Esophagus muscularis mucosa (tissue), 4 donors: ENCODE measurements at regions not wholly inside any gene's neighbourhood (a gene's known extent, or its start where the extent isn't known, plus 50 kb on each side); places are given as distances from the start of the nearest gene placed in this dataset.

Experiments
- DNase-seq: peaks from one replicate; pipeline ENCODE4 v3.0.0-alpha.2; 2017; ENCODE audit errors: extremely low spot score
- H3K27ac ChIP-seq, 4 donors: fragments of 200-600 bp; sonication (generic); replicated peaks in 1 of 4; 1 replicate in 3 of 4; 2 replicates in 1 of 4; pipeline ENCODE4 v1.5.1; 2016 to 2019; ENCODE audit warnings: mild to moderate bottlenecking in 1 of 4
- H3K27me3 ChIP-seq, 4 donors: fragments of 200-600 bp; sonication (generic); one replicate each; pipeline versions ENCODE4 v1.5.1 to v1.6.0; 2016 to 2019
- H3K36me3 ChIP-seq, 4 donors: fragments of 200-600 bp; sonication (generic); one replicate each; pipeline ENCODE4 v1.5.1; 2016 to 2019
- H3K4me1 ChIP-seq, 4 donors: fragments of 200-600 bp; sonication (generic); one replicate each; pipeline ENCODE4 v1.5.1; 2016 to 2019
- H3K4me3 ChIP-seq, 4 donors: fragments of 200-600 bp; sonication (generic); 1 replicate in 2 of 4; 2 replicates in 2 of 4; pipeline ENCODE4 v1.5.1; 2016 to 2019; ENCODE audit warnings: mild to moderate bottlenecking in 4 of 4, moderate library complexity in 1 of 4
- H3K9me3 ChIP-seq, 4 donors: fragments of 200-600 bp; sonication (generic); 1 replicate in 3 of 4; 2 replicates in 1 of 4; pipeline ENCODE4 v1.5.1; 2016 to 2019
- EP300 ChIP-seq: sonication (generic); formaldehyde crosslinking; IDR thresholded peaks from one replicate; pipeline ENCODE4 v1.6.1; 2017; ENCODE audit warnings: antibody characterized with exemption
- POLR2A ChIP-seq: fragments of 450-650 bp; IDR thresholded peaks from one replicate; pipeline ENCODE4 v1.6.1; 2017; ENCODE audit warnings: antibody characterized with exemption, moderate library complexity, mild to moderate bottlenecking, low read depth
- POLR2AphosphoS5 ChIP-seq, 2 donors: sonication (generic); formaldehyde crosslinking; IDR thresholded peaks; one replicate each; pipeline ENCODE4 v1.6.1; 2017; ENCODE audit warnings: antibody characterized with exemption in 2 of 2
- WGBS: methylation state at CpG from one replicate; pipeline ENCODE4 v1.1.5; 2018; 5-methylcytosine and 5-hydroxymethylcytosine counted together
- intact Hi-C: fragments of 100-400 bp; cut with DNase I; formaldehyde crosslinking; loops from one replicate; pipeline ENCODE4 v1.15.1; 2023
- TF ChIP-seq, protein P1 (sequence below), 3 experiments: fragments of 200-600 bp in 2 of 3; fragments of 450-650 bp in 1 of 3; sonication (generic) in 2 of 3; IDR thresholded peaks; one replicate each; pipeline ENCODE4 v1.5.1; 2017 to 2019; ENCODE audit warnings: antibody characterized with exemption in 3 of 3, mild to moderate bottlenecking in 2 of 3, moderate library complexity in 1 of 3

DNA sequence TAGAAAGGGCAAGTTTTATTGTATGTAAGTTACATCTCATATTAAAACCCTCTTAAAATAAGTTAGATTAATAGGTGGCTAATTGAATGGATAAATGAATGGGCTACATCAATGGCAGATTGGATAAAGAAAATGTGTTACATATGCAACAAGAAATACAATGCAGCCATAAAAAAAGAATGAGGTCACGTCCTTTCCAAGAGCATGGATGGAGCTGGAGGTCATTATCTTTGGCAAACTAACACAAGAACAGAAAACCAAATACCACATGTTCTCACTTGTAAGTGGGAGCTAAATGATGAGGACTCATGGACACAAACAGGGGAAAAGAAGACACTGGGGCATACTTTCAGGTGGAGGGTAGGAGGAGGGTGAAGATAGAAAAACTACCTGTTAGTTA lies 182.2 kb upstream of the GNAI1 start:
- Histone ChIP-seq H3K4me3 (no peak overlapping the region), H3K27me3 (no peaks in the 10 kb centered on the region), H3K9me3 (no peaks in the 10 kb centered on the region), H3K4me1 (no peaks in the 10 kb centered on the region), H3K27ac (no peak overlapping the region), H3K36me3 (no peaks in the 10 kb centered on the region)
- intact Hi-C loops = no loop called here
- 90% methylated on average over 1 of the region's 1 CpG for WGBS
- TF ChIP-seq EP300 (no peak), POLR2A (no peak), POLR2AphosphoS5 (IDR thresholded peaks at IDR 0.05) (no peak)
- TF ChIP-seq, protein P1, sequence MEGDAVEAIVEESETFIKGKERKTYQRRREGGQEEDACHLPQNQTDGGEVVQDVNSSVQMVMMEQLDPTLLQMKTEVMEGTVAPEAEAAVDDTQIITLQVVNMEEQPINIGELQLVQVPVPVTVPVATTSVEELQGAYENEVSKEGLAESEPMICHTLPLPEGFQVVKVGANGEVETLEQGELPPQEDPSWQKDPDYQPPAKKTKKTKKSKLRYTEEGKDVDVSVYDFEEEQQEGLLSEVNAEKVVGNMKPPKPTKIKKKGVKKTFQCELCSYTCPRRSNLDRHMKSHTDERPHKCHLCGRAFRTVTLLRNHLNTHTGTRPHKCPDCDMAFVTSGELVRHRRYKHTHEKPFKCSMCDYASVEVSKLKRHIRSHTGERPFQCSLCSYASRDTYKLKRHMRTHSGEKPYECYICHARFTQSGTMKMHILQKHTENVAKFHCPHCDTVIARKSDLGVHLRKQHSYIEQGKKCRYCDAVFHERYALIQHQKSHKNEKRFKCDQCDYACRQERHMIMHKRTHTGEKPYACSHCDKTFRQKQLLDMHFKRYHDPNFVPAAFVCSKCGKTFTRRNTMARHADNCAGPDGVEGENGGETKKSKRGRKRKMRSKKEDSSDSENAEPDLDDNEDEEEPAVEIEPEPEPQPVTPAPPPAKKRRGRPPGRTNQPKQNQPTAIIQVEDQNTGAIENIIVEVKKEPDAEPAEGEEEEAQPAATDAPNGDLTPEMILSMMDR (IDR thresholded peaks at IDR 0.05) = no peak
- no peak for DNase-seq

DNA sequence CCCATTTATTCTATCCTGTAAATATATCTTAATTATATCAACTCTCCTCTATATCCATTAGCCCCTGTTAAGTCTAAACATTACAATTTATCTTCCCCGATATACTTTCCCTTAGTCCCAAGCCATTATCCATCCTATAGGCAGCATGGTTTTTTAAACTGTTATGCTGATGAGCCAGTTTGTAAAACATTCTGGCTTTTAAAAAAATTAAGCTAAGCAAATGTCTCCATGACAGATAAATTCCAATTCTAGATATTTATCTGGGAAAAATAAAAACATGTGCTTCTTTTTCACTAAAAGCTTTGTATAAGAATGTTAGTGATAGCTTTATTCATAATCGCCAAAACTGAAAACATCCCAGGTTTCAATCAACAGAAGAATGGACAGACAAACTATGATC lies 183.2 kb upstream of the GNAI1 start:
- 96% methylated on average over 2 of the region's 2 CpGs for WGBS
- TF ChIP-seq EP300 (no peak), POLR2AphosphoS5 (IDR thresholded peaks at IDR 0.05) (no peak), POLR2A (no peak)
- TF ChIP-seq, protein P1 (IDR thresholded peaks at IDR 0.05) = no peak
- H3K27ac ChIP-seq = no peak overlapping the region
- peaks cover 0 to 8% (median 0%) of the 10 kb centered on the region in 4 donors for H3K9me3 ChIP-seq
- no peaks in the 10 kb centered on the region for H3K36me3 ChIP-seq
- no peaks in the 10 kb centered on the region for H3K4me1 ChIP-seq
- intact Hi-C loops = no loop called here
- no peak for DNase-seq
- H3K4me3 ChIP-seq = no peak overlapping the region
- no peaks in the 10 kb centered on the region for H3K27me3 ChIP-seq

DNA sequence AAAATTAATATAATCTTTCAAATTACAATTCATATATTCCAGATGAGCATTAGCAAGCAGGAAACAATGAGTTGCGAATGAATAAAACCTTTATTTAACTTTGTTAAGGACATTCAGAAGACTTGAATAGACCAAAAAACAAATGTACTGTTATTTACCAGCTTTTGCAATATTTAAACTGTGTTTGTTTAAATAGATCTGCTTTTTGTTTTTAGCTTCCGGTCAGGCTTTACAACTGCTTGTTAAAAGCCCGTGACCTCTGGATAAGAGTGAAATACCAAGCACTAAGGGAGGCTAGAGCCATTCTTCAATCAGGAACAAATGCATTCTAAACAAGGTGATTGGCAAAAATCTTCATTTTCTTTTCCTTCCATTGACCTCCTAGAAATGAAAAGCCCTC lies 184.9 kb upstream of the GNAI1 start:
- Histone ChIP-seq H3K4me1 (no peaks in the 10 kb centered on the region), H3K27me3 (no peaks in the 10 kb centered on the region), H3K9me3 (peaks cover 0 to 11% (median 0%) of the 10 kb centered on the region in 4 donors), H3K36me3 (no peaks in the 10 kb centered on the region), H3K4me3 (no peak overlapping the region), H3K27ac (no peak overlapping the region)
- 87% methylated on average over 3 of the region's 3 CpGs for WGBS
- no peak for TF ChIP-seq POLR2AphosphoS5 (IDR thresholded peaks at IDR 0.05)
- TF ChIP-seq EP300 = no peak
- TF ChIP-seq, protein P1 (IDR thresholded peaks at IDR 0.05) = no peak
- intact Hi-C loops = no loop called here
- DNase-seq = no peak

DNA sequence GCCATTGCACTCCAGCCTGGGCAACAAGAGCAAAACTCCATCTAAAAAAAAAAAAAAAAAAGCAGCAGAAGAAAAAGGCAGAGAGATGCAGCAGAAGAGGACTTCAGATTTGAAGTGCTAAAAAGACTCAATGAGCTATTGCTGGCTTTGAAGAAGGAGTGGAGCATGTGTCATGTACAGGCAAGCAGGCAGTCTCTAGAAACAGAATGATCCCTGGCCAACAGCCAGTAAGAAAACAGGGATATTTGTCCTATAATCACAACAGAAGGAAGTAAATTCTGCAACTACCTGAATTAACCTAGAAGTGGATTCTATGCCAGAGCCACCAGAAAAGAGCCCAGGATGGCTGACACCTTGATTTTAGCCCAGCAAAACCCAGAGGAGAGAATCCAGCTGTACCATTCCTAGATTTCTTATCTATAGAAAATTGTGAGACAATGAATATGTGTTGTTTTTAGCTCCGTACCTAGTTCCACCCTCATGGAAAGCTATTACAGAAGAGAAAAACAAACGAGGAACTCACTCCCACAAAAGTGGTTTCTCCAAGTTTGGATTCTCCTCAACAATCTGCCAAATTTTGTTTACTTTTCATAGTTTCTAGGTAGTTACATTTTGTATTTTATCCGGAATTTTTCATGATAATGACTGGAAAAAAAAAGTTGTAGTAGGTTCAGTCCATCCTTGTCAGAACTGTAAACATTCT lies 198.2 kb upstream of the GNAI1 start:
- Histone ChIP-seq H3K4me1 (no peaks in the 10 kb centered on the region), H3K4me3 (no peak overlapping the region), H3K36me3 (no peaks in the 10 kb centered on the region), H3K27ac (no peak overlapping the region), H3K27me3 (no peaks in the 10 kb centered on the region), H3K9me3 (no peaks in the 10 kb centered on the region)
- DNase-seq = no peak
- TF ChIP-seq EP300 = no peak
- TF ChIP-seq, protein P1 (IDR thresholded peaks at IDR 0.05) = no peak
- no peak for TF ChIP-seq POLR2A
- no peak for TF ChIP-seq POLR2AphosphoS5 (IDR thresholded peaks at IDR 0.05)
- 57% methylated on average over 3 of the region's 3 CpGs for WGBS
- intact Hi-C loops = no loop called here

DNA sequence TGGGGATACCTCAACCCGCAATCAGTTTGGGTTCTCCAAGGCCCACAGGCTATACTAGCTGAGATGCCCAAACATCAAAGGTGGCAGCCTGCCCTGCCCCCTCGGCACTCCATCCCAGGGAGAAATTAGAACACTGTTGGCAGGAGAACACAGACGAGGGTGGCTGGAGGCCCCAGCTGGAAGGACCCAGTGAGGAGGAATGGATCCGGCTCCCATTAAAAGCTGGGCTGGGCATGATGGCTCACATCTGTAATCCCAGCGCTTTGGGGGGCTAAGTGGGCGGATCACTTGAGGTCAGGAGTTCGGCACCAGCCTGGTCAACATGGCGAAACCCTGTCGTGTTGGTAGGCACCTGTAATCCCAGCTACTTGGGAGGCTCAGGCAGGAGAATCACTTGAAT lies 199.9 kb upstream of the GNAI1 start:
- intact Hi-C loops = no loop called here

More for the DNA sequence above, 199.9 kb upstream of the GNAI1 start:
- Histone ChIP-seq H3K27ac (no peak overlapping the region), H3K27me3 (no peaks in the 10 kb centered on the region), H3K4me1 (no peaks in the 10 kb centered on the region), H3K36me3 (no peaks in the 10 kb centered on the region), H3K4me3 (no peak overlapping the region), H3K9me3 (no peaks in the 10 kb centered on the region)
- 90% methylated on average over 8 of the region's 9 CpGs for WGBS
- no peak for DNase-seq
- TF ChIP-seq POLR2AphosphoS5 (IDR thresholded peaks at IDR 0.05) (no peak), POLR2A (no peak), EP300 (no peak)
- TF ChIP-seq, protein P1 (IDR thresholded peaks at IDR 0.05) = no peak
